Calu3 (cell line): ENCODE measurements at regions not wholly inside any gene's neighbourhood (a gene's known extent, or its start where the extent isn't known, plus 50 kb on each side); places are given as distances from the start of the nearest gene placed in this dataset.

Source experiments
- BruUV-seq: library from RNA; stranded (reverse); fragments of 400-500 nt; replicated peaks from 2 replicates; lab custom pipeline; 2021; lab: Mats Ljungman, UMichigan
- CTCF ChIA-PET: fragments of 300-600 bp; sonication (Branson Sonifier 250); formaldehyde crosslinking; loops from one replicate; lab custom pipeline; 2022; ENCODE audit warnings: antibody characterized with exemption; lab: Charles Lee
- DNase-seq: peaks from one replicate; pipeline ENCODE4 v3.0.0; 2022
- H3K27ac Mint-ChIP-seq: one replicate; pipeline ENCODE4 v1.8.0; 2022; ENCODE audit warnings: mixed read lengths; ENCODE audit not compliant: unreplicated experiment
- H3K27me3 Mint-ChIP-seq: one replicate; pipeline ENCODE4 v1.8.0; 2022; ENCODE audit warnings: mixed read lengths; ENCODE audit not compliant: unreplicated experiment
- H3K36me3 Mint-ChIP-seq: one replicate; pipeline ENCODE4 v1.8.0; 2022; ENCODE audit warnings: mild to moderate bottlenecking, moderate library complexity, mixed read lengths; ENCODE audit not compliant: insufficient read depth, unreplicated experiment
- H3K4me1 Mint-ChIP-seq: one replicate; pipeline ENCODE4 v1.8.0; 2022; ENCODE audit warnings: mild to moderate bottlenecking, low read depth, mixed read lengths; ENCODE audit not compliant: unreplicated experiment
- H3K4me3 Mint-ChIP-seq: one replicate; pipeline ENCODE4 v1.8.0; 2022; ENCODE audit warnings: mild to moderate bottlenecking, low read depth, moderate library complexity, mixed read lengths; ENCODE audit not compliant: unreplicated experiment
- H3K9me3 Mint-ChIP-seq: one replicate; pipeline ENCODE4 v1.8.0; 2022; ENCODE audit warnings: low read depth, mixed read lengths; ENCODE audit not compliant: unreplicated experiment
- intact Hi-C: fragments of 100-400 bp; cut with micrococcal nuclease; formaldehyde crosslinking; loops from one replicate; pipeline ENCODE4 v1.10.0; 2022; ENCODE audit not compliant: unreplicated experiment
- TF ChIP-seq, protein P1 (sequence below): fragments of 200-600 bp; IDR thresholded peaks from one replicate; pipeline ENCODE4 v1.8.0; 2022; ENCODE audit warnings: antibody characterized with exemption; ENCODE audit not compliant: unreplicated experiment

DNA sequence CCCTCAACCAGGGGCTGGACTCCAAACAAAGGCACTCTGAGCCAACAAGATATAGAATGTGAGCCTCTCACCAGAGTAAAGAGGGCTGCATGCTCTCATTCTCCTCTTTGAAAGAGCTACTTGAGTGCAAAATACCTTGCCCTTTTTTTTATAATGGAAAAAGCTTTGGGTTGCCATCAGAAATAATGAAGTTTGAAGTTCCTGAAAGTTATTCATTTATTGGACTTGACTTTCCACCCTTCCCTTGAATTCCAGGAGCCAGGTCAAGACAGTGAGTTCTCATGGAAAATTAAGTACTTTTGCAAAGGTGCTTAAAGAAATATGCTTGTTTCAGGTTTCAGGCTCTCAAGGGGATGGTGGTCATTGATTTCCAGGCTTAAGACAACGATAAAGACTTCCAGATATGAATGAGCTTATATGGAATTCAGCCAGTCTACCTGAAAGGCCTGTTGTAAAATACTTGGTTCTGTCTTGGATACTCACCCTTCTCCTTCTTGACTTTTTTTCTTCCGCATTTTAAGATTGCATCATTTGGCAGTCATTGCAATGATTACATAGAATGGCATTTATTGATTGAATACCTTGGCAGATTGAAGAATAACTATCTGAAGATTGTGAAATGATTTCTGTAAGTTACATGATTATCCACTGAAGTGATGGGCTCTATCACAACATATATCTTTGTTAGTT lies 696.4 kb downstream of the INHBA start:
- DNase-seq = peak; percentile 55
- intact Hi-C loops = loop anchor here (1.0 to 5.0 kb wide), 8 partner anchors 21 to 697 kb away; partner anchors contain the start of gene INHBA
- Mint-ChIP-seq H3K36me3 (peaks cover 18% of the 10 kb centered on the region), H3K27me3 (no peaks in the 10 kb centered on the region), H3K4me3 (peak overlapping the region; percentile 27), H3K4me1 (peaks cover 90% of the 10 kb centered on the region), H3K27ac (peak overlapping the region; percentile 96), H3K9me3 (peaks cover 10% of the 10 kb centered on the region)
- CTCF ChIA-PET = interaction anchor here (0.6 to 1.8 kb wide), 15 partner anchors 21 to 726 kb away, joined by 3 to 10 read pairs (median 4); partner anchors contain the start of gene INHBA
- TSS peak; percentile 89 for BruUV-seq
- TF ChIP-seq, protein P1, sequence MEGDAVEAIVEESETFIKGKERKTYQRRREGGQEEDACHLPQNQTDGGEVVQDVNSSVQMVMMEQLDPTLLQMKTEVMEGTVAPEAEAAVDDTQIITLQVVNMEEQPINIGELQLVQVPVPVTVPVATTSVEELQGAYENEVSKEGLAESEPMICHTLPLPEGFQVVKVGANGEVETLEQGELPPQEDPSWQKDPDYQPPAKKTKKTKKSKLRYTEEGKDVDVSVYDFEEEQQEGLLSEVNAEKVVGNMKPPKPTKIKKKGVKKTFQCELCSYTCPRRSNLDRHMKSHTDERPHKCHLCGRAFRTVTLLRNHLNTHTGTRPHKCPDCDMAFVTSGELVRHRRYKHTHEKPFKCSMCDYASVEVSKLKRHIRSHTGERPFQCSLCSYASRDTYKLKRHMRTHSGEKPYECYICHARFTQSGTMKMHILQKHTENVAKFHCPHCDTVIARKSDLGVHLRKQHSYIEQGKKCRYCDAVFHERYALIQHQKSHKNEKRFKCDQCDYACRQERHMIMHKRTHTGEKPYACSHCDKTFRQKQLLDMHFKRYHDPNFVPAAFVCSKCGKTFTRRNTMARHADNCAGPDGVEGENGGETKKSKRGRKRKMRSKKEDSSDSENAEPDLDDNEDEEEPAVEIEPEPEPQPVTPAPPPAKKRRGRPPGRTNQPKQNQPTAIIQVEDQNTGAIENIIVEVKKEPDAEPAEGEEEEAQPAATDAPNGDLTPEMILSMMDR = no peak

DNA sequence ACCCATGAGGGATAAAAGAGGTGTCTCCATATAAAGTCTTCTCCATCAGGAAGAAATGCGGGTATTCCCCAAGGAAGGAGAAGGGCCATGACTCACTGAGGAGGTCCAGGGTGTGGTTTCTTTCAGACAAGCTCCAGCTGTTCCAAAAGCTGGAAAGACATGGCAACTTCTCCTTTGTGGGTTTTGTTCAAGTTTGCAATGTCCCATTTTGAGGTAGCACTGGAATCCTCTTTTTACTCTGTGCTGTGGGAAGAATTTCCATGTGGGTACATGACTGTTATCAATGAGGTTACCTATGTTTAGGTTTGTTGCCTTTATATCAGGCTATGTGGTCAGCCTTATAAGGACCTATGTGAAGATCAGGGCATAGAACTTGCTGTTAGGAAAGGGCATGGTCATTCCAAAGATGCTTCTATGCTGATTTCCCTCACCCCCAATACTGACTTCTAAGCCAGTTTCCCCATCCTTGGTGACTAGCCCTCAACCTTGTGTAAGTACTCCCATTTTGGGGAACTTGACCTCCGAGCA lies 697.5 kb downstream of the INHBA start:
- TF ChIP-seq, protein P1 = no peak
- no peaks in the 10 kb centered on the region for H3K27me3 Mint-ChIP-seq
- intact Hi-C loops = loop anchor here (5.0 kb wide), 2 partner anchors 158 to 242 kb away; no protein-coding TSS in a partner anchor
- DNase-seq = peak; percentile 68
- peak overlapping the region; percentile 96 for H3K27ac Mint-ChIP-seq
- H3K4me3 Mint-ChIP-seq = peak overlapping the region; percentile 27
- BruUV-seq = no TSS peak
- CTCF ChIA-PET = interaction anchor here (1.4 to 1.8 kb wide), 4 partner anchors 25 to 700 kb away, joined by 4 to 10 read pairs (median 7); no protein-coding TSS in a partner anchor
- peaks cover 80% of the 10 kb centered on the region for H3K4me1 Mint-ChIP-seq
- peaks cover 18% of the 10 kb centered on the region for H3K36me3 Mint-ChIP-seq
- peaks cover 14% of the 10 kb centered on the region for H3K9me3 Mint-ChIP-seq

DNA sequence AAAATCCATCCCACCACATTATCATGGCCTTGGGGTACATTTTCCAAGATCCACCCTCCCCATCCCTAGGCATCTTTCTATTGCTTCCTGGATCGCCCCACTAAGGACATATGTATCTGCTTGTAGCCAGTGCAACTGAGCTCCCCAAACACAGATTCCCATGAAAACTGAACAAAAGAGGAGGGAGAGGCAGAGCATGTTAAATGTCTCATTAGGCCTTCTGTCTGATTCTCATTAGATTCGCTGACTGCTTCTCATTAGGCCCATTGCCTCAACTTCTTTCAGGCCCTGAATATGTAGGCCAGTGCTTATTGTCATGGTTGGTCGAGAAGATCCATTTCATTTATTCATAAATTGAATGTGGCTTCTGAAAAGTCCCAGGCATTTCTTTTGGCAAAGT lies 698.9 kb downstream of the INHBA start:
- Mint-ChIP-seq H3K9me3 (peaks cover 6% of the 10 kb centered on the region), H3K4me1 (peaks cover 69% of the 10 kb centered on the region), H3K4me3 (no peak overlapping the region), H3K27ac (peak overlapping the region; percentile 96), H3K27me3 (no peaks in the 10 kb centered on the region), H3K36me3 (peaks cover 13% of the 10 kb centered on the region)
- CTCF ChIA-PET = interaction anchor here (0.6 to 2.4 kb wide), 4 partner anchors 13 to 1065 kb away, joined by 3 to 8 read pairs (median 5); no protein-coding TSS in a partner anchor
- DNase-seq = no peak
- TF ChIP-seq, protein P1 = no peak
- intact Hi-C loops = no loop called here
- BruUV-seq = no TSS peak

DNA sequence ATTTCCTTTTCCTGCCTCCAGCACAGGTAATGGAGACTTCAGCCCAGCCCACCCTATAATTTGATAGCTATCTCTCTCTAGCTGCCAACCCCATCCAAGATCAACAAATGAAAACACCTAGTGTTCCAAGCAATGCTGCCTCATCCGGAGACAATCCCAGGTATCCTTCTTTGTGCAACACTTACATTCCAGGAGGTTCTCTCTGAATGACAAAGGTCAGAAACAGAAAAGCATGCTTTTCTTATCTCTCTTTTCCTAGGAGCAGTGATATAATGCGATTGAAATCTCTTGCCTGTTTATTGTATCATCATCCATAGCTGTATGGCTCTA lies 699.3 kb downstream of the INHBA start:
- TF ChIP-seq, protein P1 = no peak
- H3K4me3 Mint-ChIP-seq = no peak overlapping the region
- peaks cover 65% of the 10 kb centered on the region for H3K4me1 Mint-ChIP-seq
- H3K36me3 Mint-ChIP-seq = peaks cover 13% of the 10 kb centered on the region
- intact Hi-C loops = no loop called here
- H3K27ac Mint-ChIP-seq = peak overlapping the region; percentile 96
- peaks cover 6% of the 10 kb centered on the region for H3K9me3 Mint-ChIP-seq
- BruUV-seq = no TSS peak
- no peaks in the 10 kb centered on the region for H3K27me3 Mint-ChIP-seq
- CTCF ChIA-PET = interaction anchor here (0.6 to 2.4 kb wide), 3 partner anchors 13 to 1064 kb away, joined by 4 to 8 read pairs (median 6); no protein-coding TSS in a partner anchor
- DNase-seq = no peak
